ENCODE measurements at regions not wholly inside any gene's neighbourhood (a gene's known extent, or its start where the extent isn't known, plus 50 kb on each side); places are given as distances from the start of the nearest gene placed in this dataset.
A peak's percentile ranks its signal among the peaks of the same experiment; 100 is the strongest.

DNA sequence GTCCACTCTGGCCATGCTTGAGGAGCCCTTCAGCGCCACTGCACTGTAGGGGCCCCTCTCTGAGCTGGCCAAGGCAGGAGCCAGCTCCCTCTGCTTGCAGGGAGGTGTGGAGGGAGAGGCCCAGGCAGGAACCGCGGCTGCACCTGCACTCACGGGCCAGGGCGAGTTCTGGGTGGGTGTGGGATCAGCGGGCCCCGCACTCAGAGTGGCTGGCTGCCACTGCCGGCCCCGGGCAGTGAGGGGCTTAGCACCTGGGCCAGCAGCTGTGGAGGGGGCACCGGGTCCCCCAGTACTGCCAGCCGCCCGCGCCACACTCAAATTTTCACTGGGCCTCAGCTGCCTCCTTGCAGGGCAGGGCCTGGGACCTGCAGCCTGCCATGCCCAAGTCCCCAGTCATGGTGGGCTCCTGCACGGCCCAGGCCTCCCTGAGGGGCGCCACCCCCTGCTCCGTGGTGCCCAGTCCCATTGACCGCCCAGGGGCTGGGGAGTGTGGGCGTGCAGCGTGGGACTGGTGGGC is 347.2 kb upstream of the SPOCK3 start:
- H3K9me3 ChIP-seq (ENCODE audit: control insufficient read depth, low read depth, low read length) = peaks cover 8% of the 10 kb centered on the region
- WGBS (ENCODE audit: insufficient coverage, low lambda C conversion rate) = no CpG with 5 or more reads among the region's 19 CpGs
- no peak overlapping the region for H3K4me3 ChIP-seq (ENCODE audit: low read length)
- DNase-seq = no peak
- no peaks in the 10 kb centered on the region for H3K36me3 ChIP-seq (ENCODE audit: control insufficient read depth, insufficient read depth, low read length)
- no peak overlapping the region for H3K27ac ChIP-seq (ENCODE audit: low read length)
- no peaks in the 10 kb centered on the region for H3K27me3 ChIP-seq (ENCODE audit: control insufficient read depth, insufficient read depth, low read length)
- no peaks in the 10 kb centered on the region for H3K4me1 ChIP-seq (ENCODE audit: control insufficient read depth, insufficient read depth, low read length)

DNA sequence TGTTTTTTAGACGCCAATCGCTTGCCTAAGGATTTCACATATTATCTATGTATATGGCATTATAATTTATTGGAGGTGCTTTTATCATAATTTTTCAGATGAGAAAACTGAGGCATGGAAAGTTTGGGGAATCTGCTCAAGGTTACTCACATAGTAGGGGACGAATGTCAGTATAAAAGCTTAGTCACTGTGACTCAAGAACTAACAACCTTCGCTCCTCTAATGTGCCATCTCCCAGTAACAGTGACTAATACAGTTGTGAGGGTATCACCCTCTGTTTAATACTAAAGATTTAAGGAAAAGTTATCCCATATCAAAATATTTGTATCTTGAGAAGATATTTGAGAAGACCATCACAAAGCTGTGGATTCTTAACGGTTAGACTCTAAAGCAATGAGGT is 353.1 kb upstream of the SPOCK3 start:
- Histone ChIP-seq H3K36me3 (ENCODE audit: control insufficient read depth, insufficient read depth, low read length) (no peaks in the 10 kb centered on the region), H3K4me1 (ENCODE audit: control insufficient read depth, insufficient read depth, low read length) (no peaks in the 10 kb centered on the region), H3K27ac (ENCODE audit: low read length) (no peak overlapping the region), H3K4me3 (ENCODE audit: low read length) (no peak overlapping the region), H3K9me3 (ENCODE audit: control insufficient read depth, low read depth, low read length) (no peaks in the 10 kb centered on the region), H3K27me3 (ENCODE audit: control insufficient read depth, insufficient read depth, low read length) (no peaks in the 10 kb centered on the region)
- WGBS (ENCODE audit: insufficient coverage, low lambda C conversion rate) = 100% methylated on average over 2 of the region's 5 CpGs
- DNase-seq = no peak

DNA sequence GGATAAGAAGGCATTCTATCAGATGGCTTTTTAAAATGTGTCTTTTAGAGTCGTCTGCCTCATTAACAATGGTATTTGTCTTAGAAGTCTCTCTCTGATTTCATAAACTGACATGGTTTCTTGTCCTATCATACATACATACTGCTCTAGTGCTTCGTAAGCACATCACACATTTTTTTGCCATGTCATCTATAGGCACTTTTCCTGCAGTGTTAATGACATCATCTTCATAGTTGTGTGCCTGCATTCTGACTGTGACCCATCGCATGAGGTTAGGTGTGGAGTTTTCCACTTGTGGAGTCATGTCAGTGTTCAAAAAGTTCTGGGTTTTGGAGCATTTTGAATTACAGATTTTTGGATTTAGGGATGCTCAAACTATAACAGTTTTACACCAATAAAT is 361.6 kb upstream of the SPOCK3 start:
- no peak for DNase-seq
- H3K27me3 ChIP-seq (ENCODE audit: control insufficient read depth, insufficient read depth, low read length) = no peaks in the 10 kb centered on the region
- no peaks in the 10 kb centered on the region for H3K36me3 ChIP-seq (ENCODE audit: control insufficient read depth, insufficient read depth, low read length)
- H3K9me3 ChIP-seq (ENCODE audit: control insufficient read depth, low read depth, low read length) = no peaks in the 10 kb centered on the region
- no peak overlapping the region for H3K4me3 ChIP-seq (ENCODE audit: low read length)
- 83% methylated on average over 2 of the region's 3 CpGs for WGBS (ENCODE audit: insufficient coverage, low lambda C conversion rate)
- no peaks in the 10 kb centered on the region for H3K4me1 ChIP-seq (ENCODE audit: control insufficient read depth, insufficient read depth, low read length)
- no peak overlapping the region for H3K27ac ChIP-seq (ENCODE audit: low read length)

DNA sequence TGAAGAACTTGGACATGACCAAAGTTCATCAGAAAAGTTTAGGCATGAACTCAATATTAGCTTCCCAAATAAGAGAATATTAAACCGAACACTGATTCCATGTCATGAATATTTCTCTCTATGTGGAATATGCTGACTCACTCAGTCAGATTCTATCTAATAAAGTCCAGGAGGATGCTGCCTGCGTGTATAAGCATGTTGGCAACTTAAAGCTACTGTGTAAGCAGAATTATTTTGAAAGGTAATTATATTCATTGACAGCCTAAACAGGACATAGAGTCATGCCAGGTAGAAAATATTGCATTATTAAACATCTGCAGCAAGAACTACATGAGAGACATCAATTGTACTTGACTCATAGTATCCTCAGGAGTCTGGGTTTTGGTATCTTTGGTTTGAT is 367.9 kb upstream of the SPOCK3 start:
- DNase-seq = no peak
- H3K4me1 ChIP-seq (ENCODE audit: control insufficient read depth, insufficient read depth, low read length) = no peaks in the 10 kb centered on the region
- no peak overlapping the region for H3K4me3 ChIP-seq (ENCODE audit: low read length)
- no peaks in the 10 kb centered on the region for H3K27me3 ChIP-seq (ENCODE audit: control insufficient read depth, insufficient read depth, low read length)
- H3K9me3 ChIP-seq (ENCODE audit: control insufficient read depth, low read depth, low read length) = no peaks in the 10 kb centered on the region
- H3K36me3 ChIP-seq (ENCODE audit: control insufficient read depth, insufficient read depth, low read length) = no peaks in the 10 kb centered on the region
- WGBS (ENCODE audit: insufficient coverage, low lambda C conversion rate) = no CpG with 5 or more reads among the region's 2 CpGs
- H3K27ac ChIP-seq (ENCODE audit: low read length) = no peak overlapping the region

DNA sequence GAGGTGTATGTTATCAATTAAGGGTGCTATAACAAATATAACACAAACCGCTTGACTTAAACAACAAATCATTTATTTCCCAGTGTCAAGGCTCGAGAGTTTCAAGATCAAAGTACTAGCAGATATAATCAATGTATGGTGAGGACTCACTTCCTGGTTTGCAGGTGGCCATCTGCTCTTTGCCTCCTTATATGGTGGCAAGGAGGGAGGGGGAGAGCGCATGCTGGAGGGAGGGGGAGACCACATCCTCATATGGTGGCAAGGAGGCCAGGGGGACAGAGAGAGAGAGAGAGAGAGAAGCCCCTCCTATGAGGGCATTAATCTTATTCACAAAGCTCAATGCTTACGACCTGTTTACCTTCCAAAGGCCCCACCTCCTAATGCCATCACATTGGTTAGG is 372.3 kb upstream of the SPOCK3 start:
- no peaks in the 10 kb centered on the region for H3K27me3 ChIP-seq (ENCODE audit: control insufficient read depth, insufficient read depth, low read length)
- DNase-seq = no peak
- no peaks in the 10 kb centered on the region for H3K36me3 ChIP-seq (ENCODE audit: control insufficient read depth, insufficient read depth, low read length)
- H3K9me3 ChIP-seq (ENCODE audit: control insufficient read depth, low read depth, low read length) = no peaks in the 10 kb centered on the region
- H3K4me3 ChIP-seq (ENCODE audit: low read length) = no peak overlapping the region
- H3K4me1 ChIP-seq (ENCODE audit: control insufficient read depth, insufficient read depth, low read length) = no peaks in the 10 kb centered on the region
- no peak overlapping the region for H3K27ac ChIP-seq (ENCODE audit: low read length)
- WGBS (ENCODE audit: insufficient coverage, low lambda C conversion rate) = no CpG with 5 or more reads among the region's 4 CpGs

DNA sequence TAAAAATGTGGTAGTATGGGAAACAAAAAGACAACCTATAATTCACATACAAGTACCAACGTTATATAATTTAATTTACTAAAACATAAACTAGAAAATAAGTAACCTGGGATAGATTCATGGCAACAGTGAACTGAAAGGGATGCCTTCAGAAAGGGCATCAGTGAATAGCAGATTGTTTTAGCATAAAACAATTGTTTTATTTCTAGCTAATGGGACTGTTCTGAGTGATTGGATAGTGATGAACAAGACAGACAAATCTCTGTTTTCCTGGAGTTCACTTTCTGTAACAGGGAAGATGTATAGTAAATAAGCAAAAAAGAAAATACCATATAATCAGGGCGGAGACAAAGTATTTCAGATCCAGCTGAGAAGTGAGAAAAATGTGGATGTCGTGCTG is 379.1 kb upstream of the SPOCK3 start:
- Histone ChIP-seq H3K36me3 (ENCODE audit: control insufficient read depth, insufficient read depth, low read length) (no peaks in the 10 kb centered on the region), H3K4me1 (ENCODE audit: control insufficient read depth, insufficient read depth, low read length) (no peaks in the 10 kb centered on the region), H3K9me3 (ENCODE audit: control insufficient read depth, low read depth, low read length) (no peaks in the 10 kb centered on the region), H3K27me3 (ENCODE audit: control insufficient read depth, insufficient read depth, low read length) (no peaks in the 10 kb centered on the region), H3K27ac (ENCODE audit: low read length) (no peak overlapping the region), H3K4me3 (ENCODE audit: low read length) (no peak overlapping the region)
- DNase-seq = no peak
- WGBS (ENCODE audit: insufficient coverage, low lambda C conversion rate) = 86% methylated on average over 2 of the region's 3 CpGs

DNA sequence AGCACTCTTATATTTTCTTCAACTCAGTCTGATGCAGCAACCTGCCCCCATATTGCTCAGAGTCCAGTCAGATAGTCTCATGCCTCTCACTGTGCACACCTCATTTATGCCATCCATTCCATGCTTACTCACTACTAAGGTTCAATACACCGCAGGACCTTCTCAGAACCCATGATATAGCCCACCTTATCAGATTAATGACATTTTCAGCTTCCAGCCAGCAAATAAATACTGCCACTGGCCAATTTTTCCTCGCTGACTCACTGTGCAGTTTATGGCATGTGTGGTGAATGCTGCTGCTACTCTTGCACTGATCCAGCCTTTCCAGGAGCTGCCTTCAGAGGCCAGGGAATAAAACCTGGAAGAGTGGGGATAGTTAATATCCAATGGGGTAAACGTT is 380.6 kb upstream of the SPOCK3 start:
- Histone ChIP-seq H3K4me1 (ENCODE audit: control insufficient read depth, insufficient read depth, low read length) (no peaks in the 10 kb centered on the region), H3K36me3 (ENCODE audit: control insufficient read depth, insufficient read depth, low read length) (no peaks in the 10 kb centered on the region), H3K27me3 (ENCODE audit: control insufficient read depth, insufficient read depth, low read length) (no peaks in the 10 kb centered on the region), H3K9me3 (ENCODE audit: control insufficient read depth, low read depth, low read length) (no peaks in the 10 kb centered on the region), H3K27ac (ENCODE audit: low read length) (no peak overlapping the region), H3K4me3 (ENCODE audit: low read length) (no peak overlapping the region)
- DNase-seq = no peak
- 50% methylated on average over 1 of the region's 3 CpGs for WGBS (ENCODE audit: insufficient coverage, low lambda C conversion rate)

DNA sequence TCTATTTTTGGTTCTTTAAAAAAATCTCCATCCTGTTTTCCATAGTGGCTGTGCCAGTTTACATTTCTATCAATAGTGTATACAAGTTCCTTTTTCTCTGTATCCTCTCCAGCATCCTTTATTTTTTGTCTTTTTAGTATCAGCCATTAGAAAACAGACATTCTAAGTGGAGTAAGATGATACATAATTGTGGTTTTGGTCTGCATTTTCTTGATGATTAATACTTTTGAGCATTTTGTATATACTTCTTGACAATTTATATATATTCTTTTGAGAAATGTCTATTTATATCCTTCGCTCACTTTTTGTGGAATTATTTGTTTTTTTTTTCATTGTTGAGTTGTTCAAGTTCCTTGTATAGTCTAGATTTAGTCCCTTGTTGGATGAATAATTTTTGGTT is 382.2 kb upstream of the SPOCK3 start:
- H3K27ac ChIP-seq (ENCODE audit: low read length) = no peak overlapping the region
- no peak overlapping the region for H3K4me3 ChIP-seq (ENCODE audit: low read length)
- no peak for DNase-seq
- no peaks in the 10 kb centered on the region for H3K36me3 ChIP-seq (ENCODE audit: control insufficient read depth, insufficient read depth, low read length)
- 0% methylated on average over 1 of the region's 1 CpG for WGBS (ENCODE audit: insufficient coverage, low lambda C conversion rate)
- no peaks in the 10 kb centered on the region for H3K9me3 ChIP-seq (ENCODE audit: control insufficient read depth, low read depth, low read length)
- no peaks in the 10 kb centered on the region for H3K4me1 ChIP-seq (ENCODE audit: control insufficient read depth, insufficient read depth, low read length)
- no peaks in the 10 kb centered on the region for H3K27me3 ChIP-seq (ENCODE audit: control insufficient read depth, insufficient read depth, low read length)

DNA sequence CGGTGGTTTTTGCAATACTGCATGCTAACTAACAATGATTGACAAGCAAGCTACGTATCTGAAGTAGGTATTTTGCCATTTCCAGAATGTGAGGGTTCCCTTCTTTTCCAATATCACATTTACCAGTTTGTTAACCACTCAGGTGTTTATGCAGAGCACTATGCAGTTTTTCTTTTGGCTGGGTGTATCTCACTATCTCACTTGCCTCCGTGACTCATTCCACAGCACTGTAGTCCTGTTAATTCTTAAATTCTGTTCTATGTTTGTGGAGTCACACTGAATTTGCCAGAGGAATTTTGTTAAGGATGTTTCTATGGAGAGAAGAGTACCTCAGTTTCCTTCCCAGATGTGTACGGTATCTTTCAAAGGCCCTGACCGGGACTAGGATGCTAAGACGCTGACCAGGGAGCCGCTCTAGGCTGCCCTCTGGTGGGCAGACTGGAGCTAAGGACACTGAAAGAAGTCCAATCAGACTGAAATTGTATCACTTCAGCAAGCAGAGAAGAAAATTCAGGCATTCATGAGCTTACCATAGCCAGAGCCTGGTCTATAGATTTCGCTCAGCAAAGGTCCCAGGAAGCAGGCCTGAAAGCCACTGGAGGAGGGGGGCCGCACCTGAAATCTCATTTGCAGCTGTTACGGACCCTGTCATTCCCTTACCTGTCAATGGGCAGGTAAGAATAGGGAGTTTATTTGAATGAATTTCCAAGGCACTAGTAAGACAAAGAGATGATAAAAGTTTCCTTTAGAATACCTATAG is 388.4 kb upstream of the SPOCK3 start:
- Histone ChIP-seq H3K27ac (ENCODE audit: low read length) (no peak overlapping the region), H3K36me3 (ENCODE audit: control insufficient read depth, insufficient read depth, low read length) (no peaks in the 10 kb centered on the region), H3K4me1 (ENCODE audit: control insufficient read depth, insufficient read depth, low read length) (no peaks in the 10 kb centered on the region), H3K9me3 (ENCODE audit: control insufficient read depth, low read depth, low read length) (no peaks in the 10 kb centered on the region), H3K4me3 (ENCODE audit: low read length) (no peak overlapping the region), H3K27me3 (ENCODE audit: control insufficient read depth, insufficient read depth, low read length) (no peaks in the 10 kb centered on the region)
- peak; percentile 12 to 29 for DNase-seq
- 60% methylated on average over 2 of the region's 10 CpGs for WGBS (ENCODE audit: insufficient coverage, low lambda C conversion rate)

DNA sequence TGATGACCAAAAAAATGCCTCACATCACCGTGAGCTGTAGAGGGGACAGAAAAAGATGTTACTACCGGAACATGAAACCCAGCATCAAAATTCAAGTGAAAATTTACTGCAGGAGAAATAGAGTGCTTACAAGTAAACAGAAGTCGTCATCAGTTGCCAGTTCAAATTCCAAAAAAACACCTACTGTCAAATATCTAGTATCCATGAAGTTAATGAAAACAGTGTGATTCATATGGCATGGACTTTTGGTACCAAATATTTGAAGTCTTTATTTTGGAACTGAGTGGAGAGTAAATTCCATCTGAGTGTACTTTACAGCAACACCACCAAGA is 388.9 kb upstream of the SPOCK3 start:
- Histone ChIP-seq H3K27ac (ENCODE audit: low read length) (no peak overlapping the region), H3K4me3 (ENCODE audit: low read length) (no peak overlapping the region), H3K4me1 (ENCODE audit: control insufficient read depth, insufficient read depth, low read length) (no peaks in the 10 kb centered on the region), H3K36me3 (ENCODE audit: control insufficient read depth, insufficient read depth, low read length) (no peaks in the 10 kb centered on the region), H3K9me3 (ENCODE audit: control insufficient read depth, low read depth, low read length) (no peaks in the 10 kb centered on the region), H3K27me3 (ENCODE audit: control insufficient read depth, insufficient read depth, low read length) (no peaks in the 10 kb centered on the region)
- no peak for DNase-seq
- WGBS (ENCODE audit: insufficient coverage, low lambda C conversion rate) = no CpG with 5 or more reads among the region's 3 CpGs

DNA sequence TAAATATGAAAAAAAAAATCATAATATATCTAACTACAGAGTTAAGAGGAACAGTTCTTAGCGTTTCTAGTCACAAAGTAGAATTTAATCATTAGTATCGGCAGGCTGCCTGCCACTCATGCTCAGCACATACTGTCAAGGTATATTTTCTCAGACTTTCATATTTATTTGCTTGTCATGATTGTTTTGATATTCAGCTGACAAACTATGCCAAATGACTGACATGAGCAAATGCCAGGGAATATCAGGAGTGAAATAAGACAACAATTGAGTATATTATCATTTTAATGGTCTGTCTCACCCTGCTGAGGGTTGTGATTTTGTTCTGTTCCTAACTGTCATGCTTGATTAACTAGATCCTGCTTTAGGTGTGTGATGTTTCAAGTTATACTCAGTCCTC is 395.0 kb upstream of the SPOCK3 start:
- Histone ChIP-seq H3K4me1 (ENCODE audit: control insufficient read depth, insufficient read depth, low read length) (no peaks in the 10 kb centered on the region), H3K9me3 (ENCODE audit: control insufficient read depth, low read depth, low read length) (no peaks in the 10 kb centered on the region), H3K27me3 (ENCODE audit: control insufficient read depth, insufficient read depth, low read length) (no peaks in the 10 kb centered on the region), H3K36me3 (ENCODE audit: control insufficient read depth, insufficient read depth, low read length) (no peaks in the 10 kb centered on the region), H3K4me3 (ENCODE audit: low read length) (no peak overlapping the region), H3K27ac (ENCODE audit: low read length) (no peak overlapping the region)
- DNase-seq = no peak
- 67% methylated on average over 2 of the region's 2 CpGs for WGBS (ENCODE audit: insufficient coverage, low lambda C conversion rate)

Measured in large intestine (tissue), 3 donors.